Stomach (tissue), 4 donors: ENCODE measurements at regions not wholly inside any gene's neighbourhood (a gene's known extent, or its start where the extent isn't known, plus 50 kb on each side); places are given as distances from the start of the nearest gene placed in this dataset.

Source experiments
- POLR2A ChIP-seq, 4 donors: fragments of 450-650 bp; IDR thresholded peaks; one replicate each; pipeline ENCODE4 v1.6.1; 2016; ENCODE audit warnings: antibody characterized with exemption in 4 of 4, control low read depth in 2 of 4, mild to moderate bottlenecking in 1 of 4, moderate library complexity in 1 of 4
- POLR2AphosphoS5 ChIP-seq, 3 donors: sonication (generic); formaldehyde crosslinking; IDR thresholded peaks; one replicate each; pipeline ENCODE4 v1.6.1; 2016; ENCODE audit warnings: antibody characterized with exemption in 3 of 3
- TF ChIP-seq, protein P1 (sequence below), 7 experiments: fragments of 450-650 bp in 4 of 7; fragments of 200-600 bp in 3 of 7; sonication (generic) in 3 of 7; IDR thresholded peaks; one replicate each; pipeline ENCODE4 v1.5.1; 2016 to 2019; ENCODE audit warnings: antibody characterized with exemption in 7 of 7, control low read depth in 2 of 7, mild to moderate bottlenecking in 1 of 7

- no peak for TF ChIP-seq POLR2A (IDR thresholded peaks at IDR 0.05)
- TF ChIP-seq, protein P1, sequence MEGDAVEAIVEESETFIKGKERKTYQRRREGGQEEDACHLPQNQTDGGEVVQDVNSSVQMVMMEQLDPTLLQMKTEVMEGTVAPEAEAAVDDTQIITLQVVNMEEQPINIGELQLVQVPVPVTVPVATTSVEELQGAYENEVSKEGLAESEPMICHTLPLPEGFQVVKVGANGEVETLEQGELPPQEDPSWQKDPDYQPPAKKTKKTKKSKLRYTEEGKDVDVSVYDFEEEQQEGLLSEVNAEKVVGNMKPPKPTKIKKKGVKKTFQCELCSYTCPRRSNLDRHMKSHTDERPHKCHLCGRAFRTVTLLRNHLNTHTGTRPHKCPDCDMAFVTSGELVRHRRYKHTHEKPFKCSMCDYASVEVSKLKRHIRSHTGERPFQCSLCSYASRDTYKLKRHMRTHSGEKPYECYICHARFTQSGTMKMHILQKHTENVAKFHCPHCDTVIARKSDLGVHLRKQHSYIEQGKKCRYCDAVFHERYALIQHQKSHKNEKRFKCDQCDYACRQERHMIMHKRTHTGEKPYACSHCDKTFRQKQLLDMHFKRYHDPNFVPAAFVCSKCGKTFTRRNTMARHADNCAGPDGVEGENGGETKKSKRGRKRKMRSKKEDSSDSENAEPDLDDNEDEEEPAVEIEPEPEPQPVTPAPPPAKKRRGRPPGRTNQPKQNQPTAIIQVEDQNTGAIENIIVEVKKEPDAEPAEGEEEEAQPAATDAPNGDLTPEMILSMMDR (IDR thresholded peaks at IDR 0.05): peak in 2 of 7 experiments; percentile 15 to 20
- no peak for TF ChIP-seq POLR2AphosphoS5 (IDR thresholded peaks at IDR 0.05)
Observed at GRCh38 chr16:19980632-19981265, 92.9 kb downstream of the GPR139 start.
